Prostate gland (tissue), 2 donors: ENCODE measurements at regions not wholly inside any gene's neighbourhood (a gene's known extent, or its start where the extent isn't known, plus 50 kb on each side); places are given as distances from the start of the nearest gene placed in this dataset.

Experiments
- DNase-seq: peaks from one replicate; pipeline ENCODE4 v3.0.0-alpha.2; 2019; ENCODE audit warnings: low spot score
- H3K27ac ChIP-seq, 2 donors: fragments of 200-600 bp; sonication (generic); 2 replicates each; pipeline ENCODE4 v1.5.1; 2017 to 2019
- H3K27me3 ChIP-seq: fragments of 200-600 bp; sonication (generic); replicated peaks from 2 replicates; pipeline ENCODE4 v1.5.1; 2019; ENCODE audit not compliant: insufficient read depth
- H3K36me3 ChIP-seq, 2 donors: fragments of 200-600 bp; sonication (generic); 1 replicate in 1 of 2; 2 replicates in 1 of 2; pipeline versions ENCODE4 v1.5.1 to v1.8.1; 2017 to 2019
- H3K4me1 ChIP-seq: fragments of 200-600 bp; sonication (generic); replicated peaks from 2 replicates; pipeline ENCODE4 v1.5.1; 2019
- H3K4me3 ChIP-seq, 2 donors: fragments of 200-600 bp; sonication (generic); 2 replicates each; pipeline ENCODE4 v1.5.1; 2017 to 2019
- H3K9me3 ChIP-seq: fragments of 200-600 bp; sonication (generic); 2 replicates; pipeline ENCODE4 v1.5.1; 2017
- POLR2A ChIP-seq: fragments of 450-650 bp; IDR thresholded peaks from one replicate; pipeline ENCODE4 v1.6.1; 2016; ENCODE audit warnings: antibody characterized with exemption, mild to moderate bottlenecking
- POLR2AphosphoS5 ChIP-seq: sonication (generic); formaldehyde crosslinking; IDR thresholded peaks from one replicate; pipeline ENCODE4 v1.6.1; 2017; ENCODE audit warnings: antibody characterized with exemption
- WGBS: methylation state at CpG from one replicate; pipeline ENCODE4 v1.1.5; 2018; 5-methylcytosine and 5-hydroxymethylcytosine counted together
- intact Hi-C: fragments of 100-400 bp; cut with DNase I; formaldehyde crosslinking; loops from one replicate; pipeline ENCODE4 v1.14.2; 2022
- TF ChIP-seq, protein P1 (sequence below), 4 experiments: fragments of 200-600 bp in 2 of 4; fragments of 450-650 bp in 2 of 4; sonication (generic) in 2 of 4; IDR thresholded peaks; 1 replicate in 3 of 4; 2 replicates in 1 of 4; pipeline ENCODE4 v1.5.1; 2016 to 2019; ENCODE audit warnings: antibody characterized with exemption in 4 of 4, mild to moderate bottlenecking in 2 of 4, moderate library complexity in 2 of 4

DNA sequence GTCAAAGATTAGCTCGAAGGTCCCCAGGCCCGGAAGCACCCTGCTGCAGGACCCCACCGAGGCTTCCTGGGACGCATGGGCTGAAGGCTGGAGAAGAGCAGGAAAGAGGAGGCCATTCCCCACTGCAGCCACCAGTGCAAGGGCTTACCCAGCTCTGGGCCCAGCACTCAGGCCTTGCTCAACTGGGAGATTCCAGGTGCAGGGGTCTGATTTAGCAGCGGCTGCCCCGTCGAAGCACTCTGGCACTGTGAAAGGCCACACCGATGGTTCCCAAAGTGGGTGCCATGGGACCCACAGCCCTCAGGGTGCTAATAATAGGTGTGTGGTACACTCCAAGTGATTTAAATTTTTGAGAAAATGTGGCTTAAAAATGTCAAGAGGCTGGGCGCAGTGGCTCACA is 130.9 kb downstream of the OAT start:
- no peak for DNase-seq
- Histone ChIP-seq H3K9me3 (no peaks in the 10 kb centered on the region), H3K4me3 (no peak overlapping the region), H3K27ac (no peak overlapping the region), H3K27me3 (no peaks in the 10 kb centered on the region), H3K4me1 (no peaks in the 10 kb centered on the region), H3K36me3 (no peaks in the 10 kb centered on the region)
- TF ChIP-seq POLR2A: no peak
- no peak for TF ChIP-seq POLR2AphosphoS5
- TF ChIP-seq, protein P1, sequence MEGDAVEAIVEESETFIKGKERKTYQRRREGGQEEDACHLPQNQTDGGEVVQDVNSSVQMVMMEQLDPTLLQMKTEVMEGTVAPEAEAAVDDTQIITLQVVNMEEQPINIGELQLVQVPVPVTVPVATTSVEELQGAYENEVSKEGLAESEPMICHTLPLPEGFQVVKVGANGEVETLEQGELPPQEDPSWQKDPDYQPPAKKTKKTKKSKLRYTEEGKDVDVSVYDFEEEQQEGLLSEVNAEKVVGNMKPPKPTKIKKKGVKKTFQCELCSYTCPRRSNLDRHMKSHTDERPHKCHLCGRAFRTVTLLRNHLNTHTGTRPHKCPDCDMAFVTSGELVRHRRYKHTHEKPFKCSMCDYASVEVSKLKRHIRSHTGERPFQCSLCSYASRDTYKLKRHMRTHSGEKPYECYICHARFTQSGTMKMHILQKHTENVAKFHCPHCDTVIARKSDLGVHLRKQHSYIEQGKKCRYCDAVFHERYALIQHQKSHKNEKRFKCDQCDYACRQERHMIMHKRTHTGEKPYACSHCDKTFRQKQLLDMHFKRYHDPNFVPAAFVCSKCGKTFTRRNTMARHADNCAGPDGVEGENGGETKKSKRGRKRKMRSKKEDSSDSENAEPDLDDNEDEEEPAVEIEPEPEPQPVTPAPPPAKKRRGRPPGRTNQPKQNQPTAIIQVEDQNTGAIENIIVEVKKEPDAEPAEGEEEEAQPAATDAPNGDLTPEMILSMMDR (IDR thresholded peaks at IDR 0.05): no peak
- intact Hi-C loops: no loop called here
- WGBS: 92% methylated on average over 9 of the region's 9 CpGs

DNA sequence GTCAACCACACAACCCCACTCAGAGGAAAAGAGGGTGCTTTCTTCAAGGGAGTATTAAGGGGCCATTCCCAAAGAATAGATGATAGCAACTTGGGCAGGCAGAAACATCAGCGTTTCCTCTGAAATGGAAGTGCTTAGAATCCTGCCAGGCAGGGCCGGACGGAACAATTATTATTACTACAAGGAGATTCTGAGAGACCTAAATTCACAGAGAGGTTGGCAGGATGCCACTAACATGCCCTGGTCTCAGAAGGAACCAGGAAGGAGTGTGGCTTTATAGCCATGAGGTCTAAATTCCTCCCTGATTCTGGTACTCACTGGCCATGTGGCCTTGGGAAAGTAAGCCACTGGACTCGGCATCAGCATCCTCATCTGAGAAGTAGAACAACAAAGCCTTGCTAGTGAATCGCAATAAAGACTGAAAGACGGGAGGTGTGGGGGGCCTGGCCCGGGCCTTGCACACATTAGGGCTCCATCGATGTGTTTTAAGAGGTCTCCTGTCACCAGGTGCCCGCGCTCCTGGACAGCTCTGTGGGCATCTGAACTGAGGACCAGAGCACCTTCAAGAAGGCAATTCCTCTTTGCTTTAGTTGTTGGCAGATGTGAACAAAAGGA is 131.5 kb downstream of the OAT start:
- WGBS: 92% methylated on average over 10 of the region's 10 CpGs
- DNase-seq: no peak

DNA sequence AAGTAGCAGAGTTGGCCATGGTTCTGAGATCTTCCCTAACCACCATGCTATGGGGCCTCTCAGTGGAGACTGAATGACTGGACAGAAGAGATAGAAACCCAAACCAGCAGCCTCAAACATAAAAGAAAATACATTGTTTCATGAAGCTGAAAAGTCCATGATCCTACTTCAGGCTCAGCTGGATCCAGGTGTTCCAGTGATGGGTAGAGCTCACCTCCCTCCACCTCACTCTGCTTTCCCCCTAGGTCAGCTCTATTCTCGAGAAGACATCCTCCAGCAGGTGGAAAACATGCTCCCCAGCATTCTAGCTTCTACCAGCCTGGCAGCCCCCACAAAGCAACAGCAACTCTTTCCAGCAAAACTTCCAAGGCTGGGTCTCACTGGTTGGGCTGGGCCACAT is 132.1 kb downstream of the OAT start:
- 81% methylated on average over 1 of the region's 1 CpG for WGBS
- H3K4me1 ChIP-seq: no peaks in the 10 kb centered on the region
- H3K4me3 ChIP-seq: no peak overlapping the region
- DNase-seq: no peak
- no peaks in the 10 kb centered on the region for H3K27me3 ChIP-seq
- H3K9me3 ChIP-seq: no peaks in the 10 kb centered on the region
- TF ChIP-seq POLR2A (no peak), POLR2AphosphoS5 (no peak)
- TF ChIP-seq, protein P1 (IDR thresholded peaks at IDR 0.05): no peak
- H3K27ac ChIP-seq: no peak overlapping the region
- intact Hi-C loops: no loop called here
- no peaks in the 10 kb centered on the region for H3K36me3 ChIP-seq

More for the DNA sequence above, 131.5 kb downstream of the OAT start:
- Histone ChIP-seq H3K27me3 (no peaks in the 10 kb centered on the region), H3K4me3 (no peak overlapping the region), H3K9me3 (no peaks in the 10 kb centered on the region), H3K27ac (no peak overlapping the region), H3K36me3 (no peaks in the 10 kb centered on the region), H3K4me1 (no peaks in the 10 kb centered on the region)
- intact Hi-C loops: no loop called here
- TF ChIP-seq POLR2AphosphoS5: no peak
- no peak for TF ChIP-seq POLR2A

DNA sequence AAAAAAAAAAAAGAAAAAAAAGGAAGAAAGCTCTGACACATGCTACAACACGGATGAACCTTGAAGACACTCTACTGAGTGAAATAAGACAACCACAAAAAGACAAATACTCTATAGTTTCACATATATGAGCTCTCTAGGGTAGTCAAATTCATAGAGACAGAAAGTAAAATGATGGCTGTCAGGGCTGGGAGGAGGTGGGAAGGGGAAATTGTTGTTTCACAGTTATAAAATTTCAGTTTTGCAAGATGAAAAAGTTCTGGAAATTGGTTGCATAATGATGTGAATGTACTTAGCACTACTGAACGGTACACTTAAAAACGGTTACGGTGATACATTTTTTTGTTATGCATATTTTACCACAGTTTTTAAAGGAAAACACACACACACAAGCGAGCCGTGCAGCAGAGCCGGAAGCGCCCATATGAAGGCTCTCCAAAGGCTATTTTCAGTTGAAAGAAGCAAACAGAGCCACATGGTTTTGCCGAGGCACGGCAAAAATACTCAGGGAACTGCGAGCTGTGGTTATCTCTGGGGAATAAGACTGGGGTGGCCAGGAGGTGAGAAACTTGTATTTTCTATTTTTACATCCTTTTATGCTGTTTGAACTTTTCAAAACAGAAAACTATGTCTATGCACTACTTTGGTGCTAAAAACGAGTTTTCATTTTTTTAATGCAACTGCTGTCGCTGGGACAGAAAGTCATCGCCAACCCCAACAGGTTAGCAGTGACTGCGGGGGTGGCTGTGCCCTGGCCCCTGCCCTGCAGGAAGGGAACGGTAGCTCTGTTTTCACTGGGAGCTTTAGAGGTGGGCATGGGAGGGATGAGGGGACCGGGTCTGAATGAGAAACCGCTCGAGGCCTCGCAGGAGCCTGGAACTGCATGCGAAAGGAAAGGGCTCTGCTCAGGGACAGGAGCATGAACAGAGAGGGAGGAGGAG is 132.9 kb downstream of the OAT start:
- TF ChIP-seq POLR2AphosphoS5 (no peak), POLR2A (no peak)
- TF ChIP-seq, protein P1 (IDR thresholded peaks at IDR 0.05): no peak
- Histone ChIP-seq H3K36me3 (no peaks in the 10 kb centered on the region), H3K9me3 (no peaks in the 10 kb centered on the region), H3K27ac (no peak overlapping the region), H3K4me3 (no peak overlapping the region), H3K4me1 (no peaks in the 10 kb centered on the region), H3K27me3 (no peaks in the 10 kb centered on the region)
- intact Hi-C loops: no loop called here
- WGBS: 66% methylated on average over 21 of the region's 21 CpGs
- no peak for DNase-seq

DNA sequence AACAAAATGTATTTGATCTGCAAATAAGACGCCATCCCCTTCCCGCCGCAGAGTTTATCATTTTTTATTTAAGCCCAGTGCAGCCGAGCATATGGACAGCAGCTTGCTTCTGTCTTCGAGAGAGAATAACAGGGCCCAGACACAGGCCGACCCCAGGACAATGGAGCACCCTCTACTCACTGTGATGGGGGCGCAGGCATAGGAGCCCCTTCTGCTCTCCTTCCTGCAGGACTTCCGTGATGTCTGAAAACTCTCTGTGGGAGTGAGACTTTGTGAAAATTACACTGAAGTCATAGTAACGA is 134.8 kb downstream of the OAT start:
- no peak for TF ChIP-seq POLR2A
- no peak for TF ChIP-seq POLR2AphosphoS5
- TF ChIP-seq, protein P1 (IDR thresholded peaks at IDR 0.05): no peak
- no peaks in the 10 kb centered on the region for H3K9me3 ChIP-seq
- H3K27me3 ChIP-seq: no peaks in the 10 kb centered on the region
- no peaks in the 10 kb centered on the region for H3K36me3 ChIP-seq
- H3K4me3 ChIP-seq: no peak overlapping the region
- no peaks in the 10 kb centered on the region for H3K4me1 ChIP-seq
- DNase-seq: no peak
- WGBS: 82% methylated on average over 9 of the region's 9 CpGs
- no peak overlapping the region for H3K27ac ChIP-seq
- intact Hi-C loops: no loop called here
